ENCODE measurements at regions not wholly inside any gene's neighbourhood (a gene's known extent, or its start where the extent isn't known, plus 50 kb on each side); places are given as distances from the start of the nearest gene placed in this dataset.

GRCh38 chr1:232385221-232385620 lies 244.7 kb downstream of the SIPA1L2 start:
- TF ChIP-seq CTCF (IDR thresholded peaks at IDR 0.05; ENCODE audit: low read length) (no peak), EZH2phosphoT487 (IDR thresholded peaks at IDR 0.05; ENCODE audit: low read length) (no peak), EZH2 (optimal IDR thresholded peaks at IDR 0.05; ENCODE audit: low read depth, low read length) (no peak)
- H3K4me2 ChIP-seq (ENCODE audit: low read depth, low read length): no peak overlapping the region
- no peak for DNase-seq

DNA sequence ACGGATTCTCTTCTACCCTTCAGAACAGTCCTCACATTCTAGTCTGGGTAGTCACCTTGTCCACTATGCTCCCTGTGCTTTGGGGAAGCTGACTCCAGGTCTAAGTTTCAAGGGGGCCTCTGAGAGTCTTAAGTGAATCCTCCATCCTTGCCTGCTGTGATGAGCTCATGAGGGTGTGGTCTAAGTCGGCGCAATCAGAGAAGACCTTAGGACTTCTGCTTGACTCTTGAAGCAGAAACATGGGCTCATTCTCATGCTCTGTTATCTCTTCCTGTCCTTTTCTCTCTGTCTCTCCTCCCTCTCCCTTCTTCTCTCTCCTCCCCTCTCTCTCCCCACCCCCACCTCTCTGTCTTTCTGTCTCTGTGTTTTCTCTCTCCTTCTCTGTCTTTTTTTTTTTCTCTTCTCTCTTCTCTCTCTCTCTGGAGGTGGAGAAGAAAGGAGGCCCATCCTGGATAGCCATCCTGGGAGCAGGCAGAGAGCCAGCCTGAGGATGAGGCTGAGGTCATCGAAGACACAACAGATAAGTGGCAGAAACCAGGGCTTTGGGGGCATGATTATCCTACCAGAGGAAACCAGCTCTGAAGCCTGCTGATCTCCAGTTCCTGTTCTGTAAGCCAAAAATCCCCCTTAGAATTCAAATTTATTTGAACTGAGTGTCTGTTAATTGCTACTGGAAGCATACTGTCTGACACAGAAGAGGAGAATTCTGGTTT lies 245.6 kb downstream of the SIPA1L2 start:
- no peak overlapping the region for H3K4me2 ChIP-seq (ENCODE audit: low read depth, low read length)
- TF ChIP-seq EZH2phosphoT487 (IDR thresholded peaks at IDR 0.05; ENCODE audit: low read length) (no peak), EZH2 (optimal IDR thresholded peaks at IDR 0.05; ENCODE audit: low read depth, low read length) (no peak), CTCF (IDR thresholded peaks at IDR 0.05; ENCODE audit: low read length) (no peak)
- no peaks in the 10 kb centered on the region for H3K27me3 ChIP-seq (replicated peaks; ENCODE audit: insufficient read depth, low read length)

More at GRCh38 chr1:232385221-232385620, 244.7 kb downstream of the SIPA1L2 start:
- no peak overlapping the region for H3K27ac ChIP-seq (ENCODE audit: low read length)
- H3K4me3 ChIP-seq (ENCODE audit: low read length): no peak overlapping the region
- H3K9me3 ChIP-seq (replicated peaks; ENCODE audit: insufficient read depth, low read length): no peaks in the 10 kb centered on the region
- no peaks in the 10 kb centered on the region for H3F3A ChIP-seq (ENCODE audit: insufficient read depth, low read length)
- H3K36me3 ChIP-seq (replicated peaks; ENCODE audit: insufficient read depth, low read length): no peaks in the 10 kb centered on the region
- H3K4me1 ChIP-seq (ENCODE audit: low read length): no peaks in the 10 kb centered on the region
- H3K79me2 ChIP-seq (ENCODE audit: low read length): no peaks in the 10 kb centered on the region
- H3K27me3 ChIP-seq (replicated peaks; ENCODE audit: insufficient read depth, low read length): no peaks in the 10 kb centered on the region
- no peak overlapping the region for H3K9ac ChIP-seq (ENCODE audit: low read length)
- no peak overlapping the region for H2AFZ ChIP-seq (ENCODE audit: low read length)
- H4K20me1 ChIP-seq (ENCODE audit: insufficient read depth, low read length): no peaks in the 10 kb centered on the region
- no peaks in the 10 kb centered on the region for H3K9me2 ChIP-seq (replicated peaks; ENCODE audit: insufficient read depth, low read length)

DNA sequence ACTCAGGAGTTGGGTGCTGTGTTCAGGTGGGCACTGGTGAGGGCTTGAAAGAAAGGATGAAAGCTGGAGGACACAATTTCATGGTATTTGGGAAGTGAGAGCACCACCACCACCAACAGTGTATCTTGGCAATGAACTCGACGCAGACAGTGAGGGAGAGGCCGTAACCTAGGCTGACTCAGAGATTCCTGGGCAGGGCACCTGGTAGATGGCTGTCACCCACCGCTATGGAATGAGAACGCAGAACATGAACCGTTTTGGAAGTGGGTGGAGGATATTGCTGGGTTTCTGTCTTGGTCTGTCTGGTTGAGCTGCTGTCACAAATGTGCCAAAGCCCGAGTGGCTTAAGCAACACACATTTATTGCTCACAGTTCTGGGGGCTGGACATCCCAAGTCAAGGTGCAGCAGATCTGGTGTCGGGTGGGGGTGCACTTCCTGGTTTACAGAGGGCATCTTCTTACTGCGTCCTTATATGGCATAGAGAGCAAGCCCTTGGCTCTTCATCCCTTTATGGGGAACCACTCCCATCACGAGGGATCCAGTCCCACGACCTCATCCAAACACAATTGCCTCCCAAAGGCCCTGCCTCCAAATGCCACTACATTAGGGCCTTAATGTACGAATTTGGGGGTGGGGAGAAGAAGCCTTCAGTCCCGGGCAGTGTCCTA lies 246.3 kb downstream of the SIPA1L2 start:
- Histone ChIP-seq H3K27ac (ENCODE audit: low read length) (no peak overlapping the region), H3K27me3 (replicated peaks; ENCODE audit: insufficient read depth, low read length) (no peaks in the 10 kb centered on the region), H3K36me3 (replicated peaks; ENCODE audit: insufficient read depth, low read length) (no peaks in the 10 kb centered on the region), H2AFZ (ENCODE audit: low read length) (no peak overlapping the region), H3K9me3 (replicated peaks; ENCODE audit: insufficient read depth, low read length) (no peaks in the 10 kb centered on the region), H4K20me1 (ENCODE audit: insufficient read depth, low read length) (no peaks in the 10 kb centered on the region), H3K79me2 (ENCODE audit: low read length) (no peaks in the 10 kb centered on the region), H3K9ac (ENCODE audit: low read length) (no peak overlapping the region), H3K4me2 (ENCODE audit: low read depth, low read length) (no peak overlapping the region), H3K9me2 (replicated peaks; ENCODE audit: insufficient read depth, low read length) (no peaks in the 10 kb centered on the region), H3F3A (ENCODE audit: insufficient read depth, low read length) (no peaks in the 10 kb centered on the region), H3K4me1 (ENCODE audit: low read length) (no peaks in the 10 kb centered on the region), H3K4me3 (ENCODE audit: low read length) (no peak overlapping the region)
- TF ChIP-seq EZH2phosphoT487 (IDR thresholded peaks at IDR 0.05; ENCODE audit: low read length): no peak
- DNase-seq: no peak

More for the DNA sequence above, 245.6 kb downstream of the SIPA1L2 start:
- Histone ChIP-seq H3F3A (ENCODE audit: insufficient read depth, low read length) (no peaks in the 10 kb centered on the region), H4K20me1 (ENCODE audit: insufficient read depth, low read length) (no peaks in the 10 kb centered on the region), H3K9me2 (replicated peaks; ENCODE audit: insufficient read depth, low read length) (no peaks in the 10 kb centered on the region), H3K9me3 (replicated peaks; ENCODE audit: insufficient read depth, low read length) (no peaks in the 10 kb centered on the region), H3K9ac (ENCODE audit: low read length) (no peak overlapping the region), H3K27ac (ENCODE audit: low read length) (no peak overlapping the region), H2AFZ (ENCODE audit: low read length) (no peak overlapping the region), H3K4me3 (ENCODE audit: low read length) (no peak overlapping the region), H3K4me1 (ENCODE audit: low read length) (no peaks in the 10 kb centered on the region), H3K79me2 (ENCODE audit: low read length) (no peaks in the 10 kb centered on the region), H3K36me3 (replicated peaks; ENCODE audit: insufficient read depth, low read length) (no peaks in the 10 kb centered on the region)
- no peak for DNase-seq

DNA sequence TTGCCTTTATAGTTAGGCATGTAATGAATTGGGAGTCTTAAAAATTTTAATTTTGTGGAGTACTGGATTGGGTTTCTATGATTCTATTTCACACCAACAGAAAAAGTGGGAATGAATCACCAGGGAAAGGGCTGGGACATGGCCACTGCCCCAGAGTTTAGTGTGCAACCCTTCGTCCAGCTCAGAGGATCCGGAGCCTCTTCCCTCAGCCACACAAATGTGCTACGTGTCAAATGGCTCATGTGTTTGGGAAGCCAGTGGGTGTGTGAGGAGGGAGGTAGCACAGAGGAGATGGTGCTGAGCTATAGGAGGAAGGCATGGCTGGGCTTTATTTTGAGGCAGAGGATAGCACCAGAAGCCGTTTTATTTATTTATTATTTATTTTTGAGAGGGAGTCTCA lies 247.3 kb downstream of the SIPA1L2 start:
- no peak for DNase-seq
- TF ChIP-seq EZH2 (optimal IDR thresholded peaks at IDR 0.05; ENCODE audit: low read depth, low read length): no peak
- no peak for TF ChIP-seq CTCF (IDR thresholded peaks at IDR 0.05; ENCODE audit: low read length)
- no peak for TF ChIP-seq EZH2phosphoT487 (IDR thresholded peaks at IDR 0.05; ENCODE audit: low read length)
- Histone ChIP-seq H3K9me3 (replicated peaks; ENCODE audit: insufficient read depth, low read length) (no peaks in the 10 kb centered on the region), H3K4me3 (ENCODE audit: low read length) (no peak overlapping the region), H3K9ac (ENCODE audit: low read length) (no peak overlapping the region), H3K27me3 (replicated peaks; ENCODE audit: insufficient read depth, low read length) (no peaks in the 10 kb centered on the region), H3F3A (ENCODE audit: insufficient read depth, low read length) (no peaks in the 10 kb centered on the region), H3K79me2 (ENCODE audit: low read length) (no peaks in the 10 kb centered on the region), H4K20me1 (ENCODE audit: insufficient read depth, low read length) (no peaks in the 10 kb centered on the region), H3K9me2 (replicated peaks; ENCODE audit: insufficient read depth, low read length) (no peaks in the 10 kb centered on the region), H3K4me1 (ENCODE audit: low read length) (no peaks in the 10 kb centered on the region), H3K27ac (ENCODE audit: low read length) (no peak overlapping the region), H3K4me2 (ENCODE audit: low read depth, low read length) (no peak overlapping the region), H3K36me3 (replicated peaks; ENCODE audit: insufficient read depth, low read length) (no peaks in the 10 kb centered on the region), H2AFZ (ENCODE audit: low read length) (no peak overlapping the region)
